ENCODE measurements at regions not wholly inside any gene's neighbourhood (a gene's known extent, or its start where the extent isn't known, plus 50 kb on each side); places are given as distances from the start of the nearest gene placed in this dataset.

- TF ChIP-seq FOXM1 (IDR thresholded peaks at IDR 0.05; ENCODE audit: borderline replicate concordance, low read depth) = no peak
- no peak for TF ChIP-seq NFIC (IDR thresholded peaks at IDR 0.05)
- TF ChIP-seq CREB1 (IDR thresholded peaks at IDR 0.05; ENCODE audit: low read depth) = no peak
- TF ChIP-seq RAD21 (IDR thresholded peaks at IDR 0.05; ENCODE audit: low read depth) = no peak
- no peak for TF ChIP-seq TAF1 (IDR thresholded peaks at IDR 0.05; ENCODE audit: low read depth)
- TF ChIP-seq ZBTB7A (IDR thresholded peaks at IDR 0.05; ENCODE audit: low read depth) = no peak
- TF ChIP-seq REST (IDR thresholded peaks at IDR 0.05; ENCODE audit: low read depth) = no peak
- TF ChIP-seq EP300 (IDR thresholded peaks at IDR 0.05; ENCODE audit: borderline replicate concordance) = no peak
- TF ChIP-seq MAX (IDR thresholded peaks at IDR 0.05) = no peak
- no peak for TF ChIP-seq TEAD4 (IDR thresholded peaks at IDR 0.05)
- no peak for TF ChIP-seq TCF12 (IDR thresholded peaks at IDR 0.05; ENCODE audit: low read depth)
- no peak for TF ChIP-seq EGR1 (IDR thresholded peaks at IDR 0.05)
- TF ChIP-seq CEBPB (IDR thresholded peaks at IDR 0.05) = no peak
- TF ChIP-seq YY1 (IDR thresholded peaks at IDR 0.05; ENCODE audit: low read depth) = no peak
- TF ChIP-seq USF1 (IDR thresholded peaks at IDR 0.05) = no peak
Measured at GRCh38 chr17:5730373-5730772, 146.1 kb upstream of the NLRP1 start.

- no peak for TF ChIP-seq REST (IDR thresholded peaks at IDR 0.05; ENCODE audit: low read depth)
- no peak for TF ChIP-seq FOXM1 (IDR thresholded peaks at IDR 0.05; ENCODE audit: borderline replicate concordance, low read depth)
- no peak for TF ChIP-seq ZBTB7A (IDR thresholded peaks at IDR 0.05; ENCODE audit: low read depth)
- no peak for TF ChIP-seq NFIC (IDR thresholded peaks at IDR 0.05)
- no peak for TF ChIP-seq YY1 (IDR thresholded peaks at IDR 0.05; ENCODE audit: low read depth)
- TF ChIP-seq TAF1 (IDR thresholded peaks at IDR 0.05; ENCODE audit: low read depth) = no peak
- no peak for TF ChIP-seq EGR1 (IDR thresholded peaks at IDR 0.05)
- TF ChIP-seq MAX (IDR thresholded peaks at IDR 0.05) = no peak
- no peak for TF ChIP-seq USF1 (IDR thresholded peaks at IDR 0.05)
- TF ChIP-seq CEBPB (IDR thresholded peaks at IDR 0.05) = no peak
- TF ChIP-seq RAD21 (IDR thresholded peaks at IDR 0.05; ENCODE audit: low read depth) = no peak
- no peak for TF ChIP-seq TCF12 (IDR thresholded peaks at IDR 0.05; ENCODE audit: low read depth)
- no peak for TF ChIP-seq EP300 (IDR thresholded peaks at IDR 0.05; ENCODE audit: borderline replicate concordance)
- no peak for TF ChIP-seq TEAD4 (IDR thresholded peaks at IDR 0.05)
- no peak for TF ChIP-seq CREB1 (IDR thresholded peaks at IDR 0.05; ENCODE audit: low read depth)
Measured at GRCh38 chr17:5740937-5741336, 156.6 kb upstream of the NLRP1 start.

- TF ChIP-seq RAD21 (IDR thresholded peaks at IDR 0.05; ENCODE audit: low read depth) (no peak), REST (IDR thresholded peaks at IDR 0.05; ENCODE audit: low read depth) (no peak), CEBPB (IDR thresholded peaks at IDR 0.05) (no peak), TCF12 (IDR thresholded peaks at IDR 0.05; ENCODE audit: low read depth) (no peak), USF1 (IDR thresholded peaks at IDR 0.05) (no peak), FOXM1 (IDR thresholded peaks at IDR 0.05; ENCODE audit: borderline replicate concordance, low read depth) (no peak), TEAD4 (IDR thresholded peaks at IDR 0.05) (no peak), CREB1 (IDR thresholded peaks at IDR 0.05; ENCODE audit: low read depth) (no peak), YY1 (IDR thresholded peaks at IDR 0.05; ENCODE audit: low read depth) (no peak), TAF1 (IDR thresholded peaks at IDR 0.05; ENCODE audit: low read depth) (no peak), EGR1 (IDR thresholded peaks at IDR 0.05) (no peak), MAX (IDR thresholded peaks at IDR 0.05) (no peak), NFIC (IDR thresholded peaks at IDR 0.05) (no peak), EP300 (IDR thresholded peaks at IDR 0.05; ENCODE audit: borderline replicate concordance) (no peak), ZBTB7A (IDR thresholded peaks at IDR 0.05; ENCODE audit: low read depth) (no peak)
Measured at GRCh38 chr17:5741810-5742209, 157.5 kb upstream of the NLRP1 start.

Data from Ishikawa (cell line).